HCT116 (cell line): ENCODE measurements at regions not wholly inside any gene's neighbourhood (a gene's known extent, or its start where the extent isn't known, plus 50 kb on each side); places are given as distances from the start of the nearest gene placed in this dataset.
"Not testable (repeated sequence)": the region's sequence is repeated elsewhere in the genome, so short reads cannot be mapped to it uniquely, and the experiment has no call there.

ENCODE experiments used
- ATAC-seq: fragments of 200-7000 bp; cut with Tn5 transposase; 2 replicates; pipeline ENCODE4 v1.9.1; 2020; ENCODE audit warnings: mild to moderate bottlenecking, moderate library complexity
- BruUV-seq: library from RNA; stranded (reverse); fragments of 400-500 nt; replicated peaks from 2 replicates; lab custom pipeline; 2021; lab: Mats Ljungman, UMichigan
- CTCF ChIA-PET: fragments of 300-600 bp; sonication (Branson Sonifier 250); formaldehyde crosslinking; loops from one replicate; lab custom pipeline; 2021; ENCODE audit warnings: antibody characterized with exemption; lab: Charles Lee
- POLR2A ChIA-PET: fragments of 300-600, 350-600 bp; sonication (Branson Sonifier 250); formaldehyde crosslinking; loops from one replicate; lab custom pipeline; 2021; ENCODE audit warnings: antibody characterized with exemption; lab: Charles Lee
- RAD21 ChIA-PET, 2 experiments: fragments of 300-600 bp; sonication (Branson Sonifier 250); formaldehyde crosslinking; loops; one replicate each; lab custom pipeline; 2023; ENCODE audit warnings: low total read pairs in 2 of 2; ENCODE audit not compliant: uncharacterized antibody in 2 of 2, unreplicated experiment in 2 of 2, low non-redundant PET in 1 of 2; lab: Charles Lee
- DNase-seq: peaks from one replicate; pipeline ENCODE4 v3.0.0-alpha.2; 2010; ENCODE audit warnings: low read depth, low spot score
- H2AFZ ChIP-seq: fragments of 200-600 bp; shearing (Covaris generic), sonication (generic); 2 replicates; pipeline ENCODE4 v1.6.1; 2017; ENCODE audit warnings: low read depth, mixed run types, mixed read lengths, antibody characterized with exemption, low read length; ENCODE audit not compliant: poor library complexity, severe bottlenecking
- H3K27ac ChIP-seq: 2 replicates; pipeline ENCODE4 v1.5.1; 2012; ENCODE audit warnings: low read depth, low read length
- H3K27me3 ChIP-seq: fragments of 200-600 bp; sonication (generic); 2 replicates; pipeline ENCODE4 v1.6.1; 2016; ENCODE audit warnings: mixed run types, low read length, mixed read lengths; ENCODE audit not compliant: insufficient read depth
- H3K36me3 ChIP-seq, 2 experiments: fragments of 200-500 bp in 1 of 2; fragments of 200-600 bp in 1 of 2; sonication (Bioruptor generic) in 1 of 2; sonication (generic) in 1 of 2; 2 replicates each; pipeline versions ENCODE4 v1.5.1 to v1.6.1; 2014 to 2016; ENCODE audit warnings: low read length in 2 of 2, inconsistent platforms in 1 of 2, mixed read lengths in 1 of 2, mixed run types in 1 of 2; ENCODE audit not compliant: insufficient read depth in 2 of 2, control insufficient read depth in 1 of 2
- H3K4me1 ChIP-seq, 2 experiments: fragments of 200-600 bp in 1 of 2; sonication (generic) in 1 of 2; 2 replicates each; pipeline versions ENCODE4 v1.5.1 to v1.6.1; 2012 to 2017; ENCODE audit warnings: low read length in 2 of 2, inconsistent platforms in 1 of 2, mild to moderate bottlenecking in 1 of 2, mixed read lengths in 1 of 2, mixed run types in 1 of 2, moderate library complexity in 1 of 2; ENCODE audit not compliant: insufficient read depth in 2 of 2, control insufficient read depth in 1 of 2
- H3K4me2 ChIP-seq: fragments of 200-600 bp; sonication (generic); 2 replicates; pipeline ENCODE4 v1.6.1; 2017; ENCODE audit warnings: mixed run types, low read length, mixed read lengths
- H3K4me3 ChIP-seq, 2 experiments: fragments of 200-600 bp in 1 of 2; sonication (generic) in 1 of 2; replicated peaks in 1 of 2; 2 replicates each; pipeline ENCODE4 v1.5.1; 2011 to 2016; ENCODE audit warnings: low read length in 2 of 2, control low read depth in 1 of 2, low read depth in 1 of 2, mild to moderate bottlenecking in 1 of 2, mixed read lengths in 1 of 2, mixed run types in 1 of 2
- H3K79me2 ChIP-seq: fragments of 200-600 bp; sonication (generic); 2 replicates; pipeline ENCODE4 v1.6.1; 2017; ENCODE audit warnings: mild to moderate bottlenecking, mixed run types, low read length, moderate library complexity, mixed read lengths; ENCODE audit not compliant: insufficient read depth
- H3K9ac ChIP-seq: fragments of 200-600 bp; sonication (generic); 2 replicates; pipeline ENCODE4 v1.6.1; 2016; ENCODE audit warnings: low read length, mixed read lengths
- H3K9me2 ChIP-seq: fragments of 200-600 bp; sonication (generic), shearing (Covaris generic); 2 replicates; pipeline ENCODE4 v1.6.1; 2017; ENCODE audit warnings: mixed run types, mild to moderate bottlenecking, moderate library complexity; ENCODE audit not compliant: insufficient read depth
- H3K9me3 ChIP-seq, 2 experiments: fragments of 200-500 bp in 1 of 2; fragments of 200-600 bp in 1 of 2; sonication (Bioruptor generic) in 1 of 2; sonication (generic) in 1 of 2; 2 replicates each; pipeline ENCODE4 v1.6.1; 2014 to 2017; ENCODE audit warnings: low read length in 2 of 2, mixed read lengths in 2 of 2, inconsistent platforms in 1 of 2, low read depth in 1 of 2, mild to moderate bottlenecking in 1 of 2, mixed run types in 1 of 2, moderate library complexity in 1 of 2; ENCODE audit not compliant: control insufficient read depth in 1 of 2, insufficient read depth in 1 of 2
- H4K20me1 ChIP-seq: fragments of 200-600 bp; sonication (generic), shearing (Covaris generic); 2 replicates; pipeline ENCODE4 v1.6.1; 2017; ENCODE audit warnings: mixed run types, mild to moderate bottlenecking, moderate library complexity; ENCODE audit not compliant: insufficient read depth
- intact Hi-C: fragments of 100-400 bp; cut with micrococcal nuclease; formaldehyde crosslinking; loops from 2 replicates; pipeline ENCODE4 v1.10.0; 2022

- ATAC-seq, H3K79me2 ChIP-seq, H3K4me1 ChIP-seq, H4K20me1 ChIP-seq, H3K4me2 ChIP-seq, RAD21 ChIA-PET, H3K36me3 ChIP-seq, H3K9ac ChIP-seq, H3K4me3 ChIP-seq, BruUV-seq, POLR2A ChIA-PET, DNase-seq, H3K27me3 ChIP-seq, intact Hi-C loops, H3K9me2 ChIP-seq, H3K27ac ChIP-seq, CTCF ChIA-PET, H2AFZ ChIP-seq, H3K9me3 ChIP-seq: not testable (repeated sequence)
These were observed 108.8 kb downstream of the FAM72B start for GRCh38 chr1:121075254-121075805.

- intact Hi-C loops = not testable (repeated sequence)
These were observed 107.5 kb downstream of the FAM72B start for GRCh38 chr1:121076674-121077073.

GRCh38 chr1:121079655-121080054 is 104.5 kb downstream of the FAM72B start:
- H3K36me3 ChIP-seq, H3K27ac ChIP-seq, ATAC-seq, RAD21 ChIA-PET, intact Hi-C loops, H4K20me1 ChIP-seq, H3K9me3 ChIP-seq, POLR2A ChIA-PET, H3K4me1 ChIP-seq, H3K9me2 ChIP-seq, H3K27me3 ChIP-seq, H3K79me2 ChIP-seq, H3K9ac ChIP-seq, CTCF ChIA-PET, DNase-seq, H3K4me2 ChIP-seq, BruUV-seq, H2AFZ ChIP-seq, H3K4me3 ChIP-seq: not testable (repeated sequence)

More at GRCh38 chr1:121076674-121077073, 107.5 kb downstream of the FAM72B start:
- H3K27me3 ChIP-seq, ATAC-seq, POLR2A ChIA-PET, H3K79me2 ChIP-seq, H3K9me3 ChIP-seq, H3K9ac ChIP-seq, H3K9me2 ChIP-seq, H3K4me2 ChIP-seq, H3K36me3 ChIP-seq, DNase-seq, H4K20me1 ChIP-seq, H2AFZ ChIP-seq, H3K27ac ChIP-seq, RAD21 ChIA-PET, H3K4me3 ChIP-seq, BruUV-seq, H3K4me1 ChIP-seq, CTCF ChIA-PET: not testable (repeated sequence)

GRCh38 chr1:121080197-121080903 is 103.8 kb downstream of the FAM72B start:
- H3K9me2 ChIP-seq, H3K4me2 ChIP-seq, DNase-seq, H4K20me1 ChIP-seq, H3K27me3 ChIP-seq, H2AFZ ChIP-seq, H3K4me3 ChIP-seq, H3K4me1 ChIP-seq, H3K9ac ChIP-seq, BruUV-seq, H3K36me3 ChIP-seq, POLR2A ChIA-PET, H3K27ac ChIP-seq, intact Hi-C loops, ATAC-seq, H3K9me3 ChIP-seq, CTCF ChIA-PET, H3K79me2 ChIP-seq, RAD21 ChIA-PET: not testable (repeated sequence)
